NOMO-1 treated with DMSO at 0.1 percent for 48 hours (cell line): ENCODE measurements at regions not wholly inside any gene's neighbourhood (a gene's known extent, or its start where the extent isn't known, plus 50 kb on each side); places are given as distances from the start of the nearest gene placed in this dataset.
A peak's percentile ranks its signal among the peaks of the same experiment; 100 is the strongest.
"Not testable (repeated sequence)": the region's sequence is repeated elsewhere in the genome, so short reads cannot be mapped to it uniquely, and the experiment has no call there.

ENCODE experiments used
- DNase-seq: peaks from one replicate; lab custom pipeline; 2025; ENCODE audit not compliant: unreplicated experiment; lab: John Stamatoyannopoulos, UW

- DNase-seq, result no peak
These were observed 181.8 kb downstream of the C16orf95 start for GRCh38 chr16:87135246-87136030.

DNA sequence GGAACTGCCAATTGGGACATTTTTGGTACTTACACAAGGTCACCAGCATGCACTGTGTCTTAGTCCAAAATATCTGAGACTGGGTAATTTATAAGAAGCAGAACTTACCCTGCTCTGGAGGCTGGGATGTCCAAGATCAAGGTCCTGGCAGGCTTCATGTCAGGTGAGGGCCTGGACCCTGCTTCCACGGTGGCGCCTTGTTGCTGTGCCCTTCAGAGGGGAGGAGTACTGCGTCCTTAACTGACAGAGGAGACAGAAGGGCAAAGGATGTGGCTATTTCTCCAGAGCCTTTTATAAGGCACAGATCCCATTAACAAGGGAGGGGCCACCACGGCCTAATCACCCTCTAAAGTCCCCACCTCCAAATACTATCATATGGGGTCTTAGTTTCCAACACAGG lies 178.9 kb downstream of the C16orf95 start:
- DNase-seq, result no peak

- no peak for DNase-seq
These were observed 178.4 kb downstream of the C16orf95 start for GRCh38 chr16:87138738-87139267.

DNA sequence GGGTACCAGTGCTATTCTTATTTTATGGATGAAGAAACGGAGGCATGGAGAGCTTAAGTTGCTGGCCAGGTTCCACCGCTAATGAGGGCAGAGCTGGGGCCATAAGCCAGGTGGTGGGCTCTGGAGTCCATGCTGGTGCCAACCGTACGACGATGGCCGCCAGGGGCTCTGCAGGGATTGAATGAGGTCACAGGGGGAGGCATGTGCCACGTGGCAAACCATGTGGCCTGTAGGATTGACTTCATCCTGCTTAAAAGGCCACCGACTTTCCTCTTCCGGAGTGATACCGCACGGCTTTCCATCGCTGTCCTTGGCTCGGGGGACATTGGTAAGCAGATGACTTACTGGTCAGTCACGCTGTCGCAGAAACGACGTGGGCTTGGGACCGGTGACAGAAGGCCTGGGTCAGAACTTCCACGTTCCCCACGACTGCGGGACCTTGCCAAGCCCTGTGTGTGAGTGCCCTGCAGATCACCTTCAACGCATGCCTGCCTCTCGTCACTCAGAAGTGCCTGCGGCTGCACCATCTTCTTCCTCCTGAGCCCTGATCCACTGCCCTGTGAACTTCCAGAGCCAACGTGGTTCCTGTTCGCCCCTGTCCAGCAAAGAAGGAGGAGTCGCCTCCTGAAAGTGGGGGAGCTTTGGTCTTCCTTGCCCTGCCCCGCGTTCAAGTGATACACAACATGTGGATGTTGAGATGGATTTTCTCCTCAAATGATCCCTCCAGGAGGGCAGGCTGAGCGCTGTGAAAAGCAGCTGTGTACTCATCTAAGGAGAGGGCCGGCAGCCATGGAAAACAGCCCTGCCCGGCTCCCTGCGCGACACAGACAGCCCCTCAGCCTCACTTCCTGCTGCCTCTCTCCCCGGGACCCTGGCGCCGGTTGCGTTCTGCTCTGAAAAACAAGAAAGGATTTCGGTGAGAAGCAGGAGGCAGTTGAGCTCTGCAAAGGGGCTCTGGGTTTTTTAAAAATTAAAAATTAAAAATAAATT lies 176.7 kb downstream of the C16orf95 start:
- DNase-seq, result no peak

DNA sequence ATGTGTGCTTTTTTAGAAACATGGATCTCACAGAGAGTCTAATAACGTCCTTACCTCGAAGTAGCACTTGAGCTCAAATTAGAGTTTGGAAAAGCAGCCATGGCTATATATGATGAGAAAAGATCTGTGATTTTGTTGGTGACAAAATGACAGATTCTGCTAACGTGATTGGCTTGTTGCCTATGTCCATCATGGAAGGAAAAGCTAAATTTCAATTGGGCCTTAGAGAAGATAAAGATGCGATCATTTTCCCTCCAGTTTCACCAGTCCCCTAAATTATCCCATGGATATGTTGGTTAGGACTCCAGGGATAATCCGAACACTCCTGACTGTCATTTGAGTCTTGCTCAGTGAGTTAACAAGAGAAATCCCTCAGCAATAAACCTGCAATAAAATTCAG lies 175.8 kb downstream of the C16orf95 start:
- no peak for DNase-seq

DNA sequence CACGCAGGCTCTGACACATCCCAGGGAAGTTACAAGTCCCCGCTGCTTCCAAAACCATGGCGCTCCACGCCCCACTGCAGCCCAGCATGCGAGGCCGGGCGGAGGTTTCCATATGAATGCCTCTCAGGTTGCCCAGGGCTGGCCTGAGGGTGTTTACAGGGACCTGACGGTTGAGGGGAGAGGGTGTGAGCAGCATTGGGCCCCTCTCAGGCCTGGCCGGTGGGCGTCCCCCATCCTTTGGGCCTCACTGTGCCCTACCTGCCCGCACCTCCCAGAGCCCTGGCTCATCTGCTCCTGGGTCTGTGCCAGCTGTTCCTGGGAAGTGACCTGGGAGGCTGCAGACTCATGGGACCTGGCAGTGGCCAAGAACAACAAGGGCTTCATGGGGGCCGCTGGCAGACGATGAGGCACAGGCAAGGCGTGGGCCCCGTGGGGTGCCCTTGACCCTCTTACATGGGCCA lies 173.5 kb downstream of the C16orf95 start:
- no peak for DNase-seq

- DNase-seq, result no peak
These were observed 173.0 kb downstream of the C16orf95 start for GRCh38 chr16:87144232-87144631.

DNA sequence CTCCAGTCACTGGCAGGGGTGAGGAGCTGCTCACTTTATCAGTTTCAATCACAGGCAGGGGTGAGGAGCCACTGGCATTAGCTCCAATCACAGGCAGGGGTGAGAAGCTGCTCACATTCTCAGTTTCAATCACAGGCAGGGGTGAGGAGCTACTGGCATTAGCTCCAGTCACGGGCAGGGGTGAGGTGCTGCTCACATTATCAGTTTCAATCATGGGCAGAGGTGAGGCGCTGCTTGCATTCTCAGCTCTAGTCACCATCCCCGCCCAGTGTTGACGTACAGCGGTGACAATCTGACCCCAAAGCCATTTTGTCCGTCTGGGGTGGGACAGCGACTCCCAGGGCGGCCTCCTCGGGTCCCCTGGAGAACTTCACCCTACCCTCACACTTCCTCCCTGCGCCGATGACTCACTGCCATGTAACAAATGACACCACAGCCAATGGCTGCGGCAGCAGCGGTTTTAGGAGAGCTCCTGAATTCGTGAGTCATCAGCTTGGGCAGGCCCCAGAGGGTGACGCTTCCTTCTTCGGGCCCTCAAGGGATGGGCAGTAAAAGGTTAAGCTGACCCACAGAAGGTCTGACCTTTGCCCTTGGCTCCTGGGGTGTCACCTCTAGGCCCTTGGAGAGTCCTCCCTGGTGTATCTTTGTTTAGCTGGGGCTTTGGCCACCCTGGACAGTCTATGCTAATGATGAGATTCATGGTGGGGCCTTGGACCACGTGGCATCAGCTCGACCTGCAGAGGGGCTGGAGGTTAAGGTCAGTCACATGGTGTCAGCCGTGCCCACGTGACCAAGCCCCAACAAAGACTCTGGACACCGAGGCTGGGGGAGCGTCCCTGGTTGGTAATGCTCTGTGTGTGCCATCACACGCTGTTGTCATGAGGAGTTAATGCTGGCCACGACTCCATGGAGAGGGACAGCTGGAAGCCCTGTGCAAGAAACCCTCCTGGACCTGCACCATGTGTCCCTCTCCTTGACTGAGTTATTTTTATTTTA lies 171.7 kb downstream of the C16orf95 start:
- peak; percentile 97 for DNase-seq

DNA sequence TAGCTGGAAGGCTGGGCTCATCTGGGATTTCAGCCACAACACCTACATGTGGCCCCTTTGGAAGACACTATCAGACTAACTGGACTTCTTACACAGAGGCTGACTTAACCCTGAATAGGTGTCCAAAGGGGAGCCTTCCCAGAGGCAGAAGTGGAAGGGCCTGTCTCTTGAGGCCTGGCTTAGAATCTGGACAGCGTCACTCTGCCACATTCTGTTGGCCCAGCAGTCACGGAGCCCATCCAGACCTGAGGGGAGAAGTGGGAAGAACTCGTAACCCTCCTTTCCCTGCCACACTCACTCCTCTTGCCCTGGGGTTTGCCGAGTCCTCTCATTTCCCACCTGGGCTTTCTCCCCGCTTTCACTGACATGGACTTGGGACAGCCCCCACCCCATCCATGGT lies 170.5 kb downstream of the C16orf95 start:
- DNase-seq, result no peak

- no peak for DNase-seq
These were observed 168.1 kb downstream of the C16orf95 start for GRCh38 chr16:87149051-87149450.

GRCh38 chr16:87150262-87150661 lies 166.9 kb downstream of the C16orf95 start:
- no peak for DNase-seq

DNA sequence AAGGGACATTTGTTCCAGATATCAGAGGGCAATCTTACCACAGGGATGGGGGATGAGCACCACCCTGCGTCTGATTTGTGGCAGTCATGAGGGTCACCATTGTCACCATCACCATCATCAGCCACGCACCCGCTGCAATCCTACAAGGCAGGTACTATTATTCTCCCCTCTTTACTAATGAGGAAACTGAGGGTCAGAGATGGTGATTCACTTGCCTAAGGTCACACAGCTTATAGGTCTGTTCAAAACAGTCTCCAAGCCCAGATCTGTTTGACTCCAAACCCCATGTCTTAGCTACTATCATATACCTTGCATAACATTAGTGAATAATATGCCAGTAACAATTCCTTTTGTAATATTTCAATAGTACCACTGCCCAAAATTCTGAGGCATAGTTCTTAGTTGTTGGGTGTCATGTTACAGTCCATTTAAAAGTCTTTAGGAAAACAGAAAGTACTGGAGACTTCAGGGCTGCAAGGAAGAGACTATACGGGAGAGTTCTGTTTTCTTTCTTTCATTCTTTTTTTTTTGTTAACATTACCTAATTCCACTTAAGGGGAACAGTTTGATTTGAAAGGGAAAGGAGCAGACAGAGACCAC lies 166.4 kb downstream of the C16orf95 start:
- no peak for DNase-seq

- DNase-seq, result no peak
These were observed 164.9 kb downstream of the C16orf95 start for GRCh38 chr16:87152221-87152755.

DNA sequence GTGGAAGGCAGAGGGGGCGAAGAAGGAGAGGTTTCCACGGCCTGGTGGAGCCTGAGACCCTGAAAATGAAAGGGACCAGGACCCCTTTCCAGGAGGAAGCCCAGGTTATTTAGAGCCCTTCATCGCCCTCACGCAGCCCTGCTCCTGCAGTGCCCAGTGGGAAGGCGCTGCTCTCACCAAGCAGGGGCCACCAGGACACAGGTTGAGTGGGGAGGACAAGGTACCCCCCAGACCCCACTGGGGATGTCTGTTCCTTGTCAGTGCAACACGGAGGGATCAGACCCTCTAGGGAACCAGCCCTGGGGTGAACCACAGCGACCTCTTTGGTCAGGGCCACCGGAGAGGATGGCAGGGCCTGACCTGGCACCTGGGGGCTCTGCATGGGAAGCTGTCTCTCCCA lies 163.9 kb downstream of the C16orf95 start:
- no peak for DNase-seq

DNA sequence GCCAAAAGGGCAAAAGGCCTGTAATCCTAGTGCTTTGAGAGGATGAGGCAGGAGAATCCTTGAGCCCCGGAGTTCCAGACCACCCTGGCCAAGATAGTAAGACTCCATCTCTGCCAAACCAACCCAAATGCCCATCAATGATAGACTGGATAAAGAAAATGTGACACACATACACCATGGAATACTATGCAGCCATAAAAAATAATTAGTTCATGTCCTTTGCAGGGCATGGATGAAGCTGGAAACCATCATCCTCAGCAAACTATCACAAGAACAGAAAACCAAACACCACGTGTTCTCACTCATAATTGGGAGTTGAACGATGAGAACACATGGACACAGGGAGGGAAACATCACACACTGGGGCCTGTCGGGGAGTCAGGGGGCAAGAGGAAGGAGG lies 161.9 kb downstream of the C16orf95 start:
- DNase-seq, result not testable (repeated sequence)

DNA sequence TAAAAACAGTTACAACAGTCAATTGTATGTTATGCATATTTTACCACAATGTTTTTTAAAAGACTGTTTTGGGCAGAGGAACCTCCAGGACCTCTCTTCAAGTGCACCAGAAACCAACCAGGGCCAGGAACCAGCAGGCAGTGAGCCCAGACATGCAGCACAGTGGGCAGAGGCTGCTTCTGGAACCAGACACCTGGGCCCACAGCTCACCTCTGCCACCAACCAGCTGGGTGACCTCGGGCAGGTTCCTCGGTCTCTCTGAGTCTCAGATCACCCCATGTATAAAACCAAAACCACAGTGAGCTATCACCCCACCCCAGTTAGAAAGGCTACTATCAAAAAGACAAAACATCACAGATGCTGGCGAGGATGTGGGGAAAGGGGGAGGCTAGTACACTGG lies 161.0 kb downstream of the C16orf95 start:
- DNase-seq, result no peak

GRCh38 chr16:87160234-87160636 lies 157.0 kb downstream of the C16orf95 start:
- DNase-seq, result no peak

DNA sequence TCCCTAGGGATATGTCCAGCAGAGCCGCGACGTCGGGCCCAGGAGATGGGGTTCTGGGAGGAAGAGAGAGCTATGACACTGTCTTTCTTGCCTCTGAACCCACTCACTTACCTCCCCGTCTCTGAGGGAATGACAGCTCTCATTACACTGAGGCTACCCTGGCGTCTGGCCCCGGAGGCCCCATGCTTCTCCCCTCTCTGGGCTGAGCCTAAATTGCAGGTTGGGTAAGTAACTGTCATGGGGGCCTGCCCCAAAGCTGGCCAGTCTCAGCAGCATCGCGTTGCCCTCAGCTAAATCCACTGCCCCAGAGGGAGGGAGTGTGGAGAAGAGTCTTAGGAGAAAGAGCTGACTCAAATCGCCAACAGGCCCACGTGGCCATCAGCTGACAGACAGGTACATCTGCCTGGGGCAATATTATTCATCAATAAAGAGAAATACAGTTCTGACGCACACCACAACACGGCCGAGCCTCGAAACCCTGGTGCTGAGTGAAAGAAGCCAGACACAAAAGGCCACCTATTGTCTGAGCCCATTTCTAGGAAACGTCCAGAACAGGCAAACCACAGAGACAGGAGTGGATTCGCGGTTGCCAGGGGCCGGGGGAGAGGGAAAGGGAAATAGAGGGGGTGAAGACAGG lies 156.4 kb downstream of the C16orf95 start:
- DNase-seq, result peak; percentile 17

GRCh38 chr16:87161410-87161809 lies 155.8 kb downstream of the C16orf95 start:
- not testable (repeated sequence) for DNase-seq
